Common myeloid progenitor, CD34-positive (primary cell): ENCODE measurements at regions not wholly inside any gene's neighbourhood (a gene's known extent, or its start where the extent isn't known, plus 50 kb on each side); places are given as distances from the start of the nearest gene placed in this dataset.

ENCODE experiments used
- CTCF ChIA-PET: fragments of 350-600 bp; sonication (Branson Sonifier 250); formaldehyde crosslinking; loops from one replicate; lab custom pipeline; 2021; ENCODE audit warnings: antibody characterized with exemption; lab: Charles Lee
- POLR2A ChIA-PET: fragments of 350-600 bp; sonication (Branson Sonifier 250); formaldehyde crosslinking; loops from one replicate; lab custom pipeline; 2021; ENCODE audit warnings: antibody characterized with exemption; lab: Charles Lee
- DNase-seq, 3 donors: peaks; one replicate each; pipeline versions ENCODE4 v3.0.0 to v3.0.0-alpha.2; 2013
- H3K27ac ChIP-seq, 2 experiments: 1 replicate in 1 of 2; 2 replicates in 1 of 2; pipeline ENCODE4 v1.7.0; 2013; ENCODE audit warnings: inconsistent platforms in 2 of 2, low read length in 2 of 2, mild to moderate bottlenecking in 2 of 2, low read depth in 1 of 2, moderate library complexity in 1 of 2; ENCODE audit not compliant: severe bottlenecking in 2 of 2, insufficient read depth in 1 of 2, poor library complexity in 1 of 2
- H3K27me3 ChIP-seq, 5 experiments: replicated peaks in 2 of 5; 1 replicate in 3 of 5; 2 replicates in 2 of 5; pipeline versions ENCODE4 v1.6.1 to v1.7.0; 2013; ENCODE audit warnings: low read length in 4 of 5, mild to moderate bottlenecking in 2 of 5, moderate library complexity in 2 of 5, inconsistent platforms in 1 of 5; ENCODE audit not compliant: insufficient read depth in 5 of 5, control insufficient read depth in 4 of 5
- H3K36me3 ChIP-seq, 4 experiments: 1 replicate in 2 of 4; 2 replicates in 2 of 4; pipeline versions ENCODE4 v1.6.1 to v1.7.0; 2013; ENCODE audit warnings: low read length in 3 of 4, control low read depth in 1 of 4, mild to moderate bottlenecking in 1 of 4; ENCODE audit not compliant: control insufficient read depth in 4 of 4, insufficient read depth in 4 of 4
- H3K4me1 ChIP-seq, 4 experiments: 1 replicate in 3 of 4; 2 replicates in 1 of 4; pipeline versions ENCODE4 v1.6.1 to v1.7.1; 2013; ENCODE audit warnings: low read length in 3 of 4, mild to moderate bottlenecking in 3 of 4, control low read depth in 1 of 4, inconsistent platforms in 1 of 4, moderate library complexity in 1 of 4; ENCODE audit not compliant: control insufficient read depth in 4 of 4, insufficient read depth in 4 of 4; ENCODE audit errors: control extremely low read depth in 1 of 4
- H3K4me3 ChIP-seq, 7 experiments: 1 replicate in 4 of 7; 2 replicates in 3 of 7; pipeline versions ENCODE4 v1.5.1 to v1.7.0; 2013; ENCODE audit warnings: mild to moderate bottlenecking in 7 of 7, low read length in 6 of 7, moderate library complexity in 6 of 7, inconsistent platforms in 2 of 7, low read depth in 2 of 7, control low read depth in 1 of 7; ENCODE audit not compliant: insufficient read depth in 4 of 7, control insufficient read depth in 1 of 7; ENCODE audit errors: extremely low read depth in 1 of 7
- H3K9me3 ChIP-seq, 5 experiments: 1 replicate in 4 of 5; 2 replicates in 1 of 5; pipeline versions ENCODE4 v1.6.1 to v1.7.1; 2013; ENCODE audit warnings: low read length in 4 of 5, mild to moderate bottlenecking in 2 of 5, inconsistent platforms in 1 of 5, low read depth in 1 of 5, moderate library complexity in 1 of 5; ENCODE audit not compliant: control insufficient read depth in 4 of 5, insufficient read depth in 2 of 5; ENCODE audit errors: control extremely low read depth in 1 of 5
- WGBS: methylation state at CpG from one replicate; pipeline ENCODE4 v1.1.5; 2013; ENCODE audit not compliant: insufficient coverage; 5-methylcytosine and 5-hydroxymethylcytosine counted together

- Histone ChIP-seq H3K4me3 (no peak overlapping the region), H3K36me3 (no peaks in the 10 kb centered on the region), H3K9me3 (no peaks in the 10 kb centered on the region), H3K27me3 (no peaks in the 10 kb centered on the region), H3K27ac (no peak overlapping the region), H3K4me1 (peaks cover 4 to 33% (median 22%) of the 10 kb centered on the region in 4 experiments)
- WGBS: 96% methylated on average over 2 of the region's 4 CpGs
- ChIA-PET POLR2A (no interaction called here), CTCF (interaction anchor here (1.0 to 1.7 kb wide), 6 partner anchors 9 to 31 kb away, joined by 3 to 5 read pairs (median 3); no protein-coding TSS in a partner anchor)
- no peak for DNase-seq
These were observed 176.8 kb downstream of the MACROH2A1 start for GRCh38 chr5:135222171-135222681.

- no peaks in the 10 kb centered on the region for H3K9me3 ChIP-seq
- no peak overlapping the region for H3K4me3 ChIP-seq
- peaks cover 4 to 28% (median 20%) of the 10 kb centered on the region in 4 experiments for H3K4me1 ChIP-seq
- CTCF ChIA-PET: interaction anchor here (1.0 to 1.7 kb wide), 4 partner anchors 9 to 16 kb away, joined by 3 to 5 read pairs (median 3); no protein-coding TSS in a partner anchor
- no peak overlapping the region for H3K27ac ChIP-seq
- WGBS: no CpG with 5 or more reads among the region's 2 CpGs
- no peaks in the 10 kb centered on the region for H3K36me3 ChIP-seq
- no peak for DNase-seq
- POLR2A ChIA-PET: no interaction called here
- no peaks in the 10 kb centered on the region for H3K27me3 ChIP-seq
These were observed 177.3 kb downstream of the MACROH2A1 start for GRCh38 chr5:135221696-135222095.

GRCh38 chr5:135221187-135221473 lies 177.9 kb downstream of the MACROH2A1 start:
- Histone ChIP-seq H3K4me3 (no peak overlapping the region), H3K36me3 (no peaks in the 10 kb centered on the region), H3K4me1 (peaks cover 2 to 22% (median 14%) of the 10 kb centered on the region in 4 experiments), H3K27ac (no peak overlapping the region), H3K9me3 (no peaks in the 10 kb centered on the region), H3K27me3 (no peaks in the 10 kb centered on the region)
- CTCF ChIA-PET: interaction anchor here (1.4 to 1.5 kb wide), 2 partner anchors 13 to 16 kb away, joined by 3 to 5 read pairs; no protein-coding TSS in a partner anchor
- 91% methylated on average over 3 of the region's 3 CpGs for WGBS
- POLR2A ChIA-PET: no interaction called here
- no peak for DNase-seq

GRCh38 chr5:135220394-135221186 lies 178.4 kb downstream of the MACROH2A1 start:
- Histone ChIP-seq H3K4me1 (peaks cover 2 to 18% (median 10%) of the 10 kb centered on the region in 4 experiments), H3K9me3 (no peaks in the 10 kb centered on the region), H3K4me3 (no peak overlapping the region), H3K27me3 (no peaks in the 10 kb centered on the region), H3K27ac (no peak overlapping the region), H3K36me3 (no peaks in the 10 kb centered on the region)
- no peak for DNase-seq
- 98% methylated on average over 7 of the region's 7 CpGs for WGBS
- ChIA-PET CTCF (interaction anchor here (1.3 to 1.5 kb wide), 3 partner anchors 13 to 27 kb away, joined by 3 to 5 read pairs (median 3); no protein-coding TSS in a partner anchor), POLR2A (no interaction called here)

- H3K9me3 ChIP-seq: no peaks in the 10 kb centered on the region
- no peak overlapping the region for H3K4me3 ChIP-seq
- H3K36me3 ChIP-seq: no peaks in the 10 kb centered on the region
- POLR2A ChIA-PET: no interaction called here
- 93% methylated on average over 3 of the region's 3 CpGs for WGBS
- CTCF ChIA-PET: interaction anchor here (1.3 to 1.5 kb wide), 2 partner anchors 23 to 26 kb away, joined by 3 read pairs; no protein-coding TSS in a partner anchor
- H3K27me3 ChIP-seq: no peaks in the 10 kb centered on the region
- DNase-seq: no peak
- no peak overlapping the region for H3K27ac ChIP-seq
- H3K4me1 ChIP-seq: peaks cover 0 to 20% (median 15%) of the 10 kb centered on the region in 4 experiments
These were observed 179.2 kb downstream of the MACROH2A1 start for GRCh38 chr5:135219868-135220267.

- Histone ChIP-seq H3K27ac (no peak overlapping the region), H3K36me3 (no peaks in the 10 kb centered on the region), H3K4me1 (peaks cover 0 to 11% (median 9%) of the 10 kb centered on the region in 4 experiments), H3K4me3 (no peak overlapping the region), H3K27me3 (no peaks in the 10 kb centered on the region), H3K9me3 (no peaks in the 10 kb centered on the region)
- WGBS: 98% methylated on average over 8 of the region's 13 CpGs
- ChIA-PET POLR2A (no interaction called here), CTCF (interaction anchor here (1.5 kb wide), 1 partner anchor 24 kb away, joined by 3 read pairs; no protein-coding TSS in a partner anchor)
- no peak for DNase-seq
These were observed 180.1 kb downstream of the MACROH2A1 start for GRCh38 chr5:135218790-135219568.
